SHP77 treated with DMSO at 0.1 percent for 48 hours (cell line): ENCODE measurements at regions not wholly inside any gene's neighbourhood (a gene's known extent, or its start where the extent isn't known, plus 50 kb on each side); places are given as distances from the start of the nearest gene placed in this dataset.

Source experiments
- DNase-seq: peaks from one replicate; lab custom pipeline; 2025; lab: John Stamatoyannopoulos, UW

DNA sequence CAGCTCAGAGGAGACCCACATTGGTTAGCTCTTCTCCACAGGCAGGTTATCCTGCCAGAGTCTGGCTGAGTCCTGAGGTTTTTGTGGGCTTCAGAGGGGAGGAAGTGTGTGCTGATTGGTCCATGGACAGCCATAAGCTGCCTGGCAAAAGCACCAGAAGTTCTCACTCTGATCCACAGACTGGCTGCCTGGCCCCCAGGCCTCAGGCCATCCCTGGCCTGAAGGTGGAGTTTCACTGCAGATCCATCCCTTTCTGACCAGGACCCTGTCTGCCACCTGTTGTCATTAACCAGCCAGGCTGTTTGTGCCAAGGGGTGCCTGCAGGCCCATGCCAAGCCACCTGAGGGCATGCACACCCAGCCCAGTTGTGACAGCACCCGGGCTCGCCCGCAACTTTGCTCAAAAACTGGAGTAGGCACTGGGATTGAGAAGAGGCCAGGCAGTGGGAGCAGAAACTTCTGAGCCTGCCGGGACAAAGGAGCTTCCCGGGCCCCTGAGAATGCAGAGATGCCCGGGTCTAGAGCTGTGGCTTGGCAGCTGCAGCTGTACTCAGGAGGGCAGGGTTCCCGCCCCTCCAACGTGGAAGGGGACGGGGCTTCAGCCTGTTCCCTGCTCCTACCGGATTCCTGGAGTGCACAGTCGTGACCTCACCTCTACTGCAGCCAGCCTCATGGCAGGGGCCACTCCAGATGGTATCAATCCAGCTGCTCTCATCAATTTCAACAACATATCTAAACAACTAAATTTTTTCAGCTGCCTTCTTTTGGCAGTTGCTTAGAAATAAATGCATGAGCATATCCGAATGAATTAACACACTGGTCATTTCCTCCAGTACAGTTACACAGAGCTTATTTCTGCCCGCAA, 1277.3 kb downstream of the SLC16A7 start:
- DNase-seq: peak; percentile 23

DNA sequence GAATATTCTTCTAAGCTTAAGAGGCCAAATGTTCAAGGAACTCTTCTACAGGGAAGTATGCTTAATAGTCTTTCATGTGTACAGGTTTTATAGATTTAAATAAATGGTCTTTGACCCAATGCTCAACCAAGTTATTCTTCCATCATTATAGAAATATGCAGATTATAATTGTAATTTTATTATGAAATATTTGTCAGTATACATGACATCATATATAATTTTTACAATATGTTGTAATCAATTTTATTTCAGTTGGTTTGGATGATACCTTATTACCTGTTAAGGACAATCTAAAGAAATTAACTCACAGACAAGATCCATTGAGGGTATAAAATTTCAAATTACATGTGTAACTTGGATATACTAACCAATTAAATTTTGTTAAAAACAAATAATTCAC, 1278.3 kb downstream of the SLC16A7 start:
- no peak for DNase-seq

DNA sequence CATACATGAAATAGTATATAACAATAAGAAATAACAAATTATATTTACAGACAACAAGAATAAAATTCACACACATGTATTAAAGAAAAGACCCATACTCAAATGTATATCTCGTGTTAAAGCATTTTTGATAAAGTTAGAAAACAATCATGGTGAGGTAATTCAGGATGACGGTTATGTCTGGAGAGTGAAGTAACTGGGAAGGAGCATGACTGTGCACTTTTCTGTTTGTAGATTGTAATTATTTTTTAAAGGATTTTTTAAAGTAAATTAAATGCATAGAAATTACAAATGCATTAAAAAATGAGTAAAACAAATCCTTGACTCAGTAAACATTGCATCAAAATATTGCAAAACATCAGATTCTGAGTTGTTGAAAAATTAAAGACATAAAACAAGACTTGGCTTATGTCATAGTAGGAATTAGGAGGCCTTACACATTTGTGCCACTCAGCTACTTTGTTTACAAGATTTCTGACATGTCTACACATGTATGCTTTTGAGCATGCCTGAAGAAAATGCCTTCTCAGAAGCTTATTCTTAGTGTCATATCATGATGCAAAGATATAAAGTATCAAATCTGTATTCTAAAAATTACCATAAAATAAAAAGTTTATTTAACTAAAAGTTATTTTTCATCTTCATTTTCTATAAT, 1325.1 kb downstream of the SLC16A7 start:
- DNase-seq: no peak

DNA sequence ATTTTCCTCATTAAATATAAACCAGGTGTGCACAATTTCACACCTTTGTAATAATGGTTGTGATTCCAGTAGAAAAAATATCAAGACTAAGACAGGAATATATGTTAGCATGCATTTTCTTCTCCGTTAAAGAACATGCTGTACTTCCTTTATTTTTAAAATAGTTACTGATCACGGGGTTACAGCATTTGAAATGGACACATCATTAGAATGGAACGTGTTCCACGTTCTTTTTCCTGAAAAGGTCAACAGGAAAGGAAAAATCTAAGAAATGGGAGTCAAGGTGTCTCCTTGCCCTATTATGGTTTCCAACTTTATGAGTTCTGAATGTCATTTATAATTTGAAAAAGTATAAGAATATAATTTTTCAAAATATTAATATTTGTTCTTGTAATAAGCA, 1325.7 kb downstream of the SLC16A7 start:
- no peak for DNase-seq

DNA sequence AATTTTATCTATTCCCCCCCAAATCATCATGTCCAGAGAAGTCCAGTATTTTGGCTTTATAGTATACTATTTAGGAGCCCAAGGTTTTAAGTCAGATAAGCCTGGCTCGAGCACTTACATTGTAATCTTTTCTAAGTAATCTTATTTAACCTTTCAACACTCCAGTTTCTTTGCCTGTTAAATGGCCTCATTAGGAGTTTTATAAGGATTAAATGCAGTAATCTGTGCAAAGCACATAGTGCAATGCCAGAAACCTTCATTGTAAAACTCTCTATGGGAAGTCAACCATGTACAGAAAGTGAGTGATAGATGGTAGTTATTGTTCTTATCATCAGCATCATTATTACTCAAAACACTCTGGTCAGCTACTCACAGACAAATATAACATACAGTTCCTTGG, 1330.4 kb downstream of the SLC16A7 start:
- DNase-seq: no peak

DNA sequence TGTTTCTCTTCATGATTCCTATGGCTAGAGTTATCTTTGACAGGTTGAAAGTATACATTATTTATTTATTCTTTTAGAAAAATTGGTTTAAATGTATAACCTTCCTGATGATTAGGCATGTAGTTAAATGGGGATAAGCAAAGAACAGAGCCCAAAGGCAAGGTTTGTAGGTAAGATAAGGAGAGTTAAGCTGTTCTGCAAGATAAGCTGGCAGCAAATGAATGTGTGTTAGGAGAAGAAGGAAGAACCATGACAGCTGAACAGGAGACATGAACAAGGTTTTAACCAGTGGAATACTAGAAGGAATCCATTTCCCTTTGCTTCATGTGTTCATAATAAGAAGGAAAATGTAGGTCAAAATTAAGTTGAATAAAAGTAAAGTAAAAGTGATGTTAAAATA, 1330.1 kb upstream of the USP15 start:
- no peak for DNase-seq

DNA sequence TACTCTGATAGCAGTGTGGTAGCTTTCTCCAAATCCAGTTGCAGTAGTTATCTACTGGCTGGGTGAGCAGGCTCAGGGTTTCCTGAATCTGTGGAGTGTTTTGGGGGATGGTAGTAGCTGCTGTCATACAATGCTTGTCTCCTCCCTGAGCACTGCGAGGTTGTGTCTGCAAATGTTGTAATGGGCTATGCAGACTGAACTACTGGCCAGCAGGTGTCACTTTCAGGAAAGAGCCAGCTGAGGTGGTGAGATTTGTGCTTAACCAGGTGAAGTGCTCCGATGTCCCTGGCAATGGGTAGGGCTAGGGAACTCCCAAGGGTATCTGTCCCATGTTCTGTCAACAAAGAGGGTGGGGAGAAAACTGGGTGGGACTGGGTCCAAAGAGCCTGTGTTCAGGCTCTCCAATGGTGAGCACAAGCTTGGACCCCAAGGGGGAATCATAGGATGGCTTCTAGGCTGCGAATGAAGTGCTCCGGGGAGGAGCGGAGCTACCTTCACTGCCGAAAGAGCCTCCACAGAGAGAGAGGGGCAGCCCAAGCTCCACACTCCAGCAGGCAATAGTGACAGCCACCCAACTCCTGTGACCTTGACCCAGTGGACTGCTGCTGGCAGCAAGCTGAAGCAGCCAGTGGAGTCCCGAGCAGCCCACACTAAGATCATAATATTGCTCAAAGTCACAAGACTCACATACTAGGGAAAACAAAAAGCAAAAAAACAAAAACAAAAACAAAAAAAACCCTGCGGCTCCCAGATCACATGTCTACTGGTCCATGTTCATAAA, 1324.0 kb upstream of the USP15 start:
- DNase-seq: no peak

DNA sequence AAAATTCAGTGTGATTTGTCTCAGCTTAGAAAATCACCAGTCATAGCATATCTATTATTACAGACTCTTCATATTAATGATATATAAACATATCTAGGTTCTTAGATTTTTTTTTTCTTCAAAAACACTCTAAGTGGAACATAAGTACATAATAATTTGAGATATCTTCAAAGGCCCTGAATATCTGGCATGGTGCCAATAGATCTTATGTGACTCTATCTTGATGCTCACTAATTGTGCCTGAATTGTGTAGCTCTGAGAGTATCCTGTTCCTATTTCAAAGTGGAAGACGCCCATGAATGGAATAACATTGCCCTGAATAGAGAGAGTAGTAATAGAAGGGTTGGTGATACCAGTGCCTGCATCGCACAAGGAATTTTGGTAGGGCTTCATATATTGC, 1312.7 kb upstream of the USP15 start:
- DNase-seq: no peak

DNA sequence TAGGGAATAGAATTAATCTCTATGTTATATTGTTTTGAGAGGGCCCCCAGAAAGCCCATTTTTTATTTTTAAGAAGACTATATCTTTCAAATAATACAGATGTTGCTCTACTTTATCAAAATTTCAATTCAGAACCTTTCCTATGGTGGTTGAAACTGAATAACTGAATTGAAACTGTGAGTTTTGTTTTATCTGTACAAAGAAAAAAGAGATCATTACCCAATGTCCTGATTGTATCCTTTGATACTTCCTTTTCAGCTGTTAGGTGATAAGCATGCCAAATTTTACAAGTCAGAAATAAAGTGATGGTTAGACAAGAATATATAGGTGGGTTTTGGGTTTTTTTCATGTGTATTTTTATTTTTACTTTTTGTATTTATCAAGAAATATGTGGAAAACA, 1293.1 kb upstream of the USP15 start:
- DNase-seq: no peak

DNA sequence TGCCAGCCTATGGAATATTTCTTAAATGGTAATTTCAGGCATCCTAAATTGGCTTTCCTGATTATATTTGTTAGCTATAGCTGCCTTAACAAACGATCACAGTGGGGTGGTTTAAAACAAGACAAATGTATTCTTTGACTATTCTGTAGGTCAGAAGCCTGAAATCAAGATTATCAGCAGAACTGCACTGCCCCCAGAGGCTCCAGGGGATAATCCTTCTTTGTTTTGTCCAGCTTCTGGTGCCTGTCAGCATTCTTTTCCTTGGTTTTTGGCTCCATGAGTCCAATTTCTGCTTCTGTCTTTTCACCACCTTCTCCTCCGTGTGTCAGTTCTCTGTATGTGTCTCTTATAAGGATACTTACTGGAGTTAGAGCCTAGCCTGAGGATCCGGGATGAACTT, 1282.2 kb upstream of the USP15 start:
- no peak for DNase-seq

DNA sequence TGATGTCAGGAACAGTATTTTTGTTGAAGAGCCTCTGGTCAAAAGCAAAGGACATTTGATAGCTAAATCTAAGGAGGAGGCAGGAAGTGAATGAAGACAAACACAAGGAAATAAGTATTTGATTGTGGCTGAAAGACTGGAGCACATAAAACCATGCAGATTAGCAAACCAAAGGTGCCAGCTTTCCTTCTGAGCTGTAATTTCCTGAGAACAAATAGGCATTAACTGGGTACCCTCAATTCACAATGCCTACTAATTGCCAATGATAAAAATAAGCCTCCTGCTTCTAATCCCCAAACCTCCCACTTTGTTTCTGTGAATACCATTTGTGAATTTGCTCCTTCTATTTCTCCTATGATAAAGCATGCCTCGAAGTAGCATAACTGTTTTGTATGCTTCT, 1279.6 kb upstream of the USP15 start:
- DNase-seq: no peak

DNA sequence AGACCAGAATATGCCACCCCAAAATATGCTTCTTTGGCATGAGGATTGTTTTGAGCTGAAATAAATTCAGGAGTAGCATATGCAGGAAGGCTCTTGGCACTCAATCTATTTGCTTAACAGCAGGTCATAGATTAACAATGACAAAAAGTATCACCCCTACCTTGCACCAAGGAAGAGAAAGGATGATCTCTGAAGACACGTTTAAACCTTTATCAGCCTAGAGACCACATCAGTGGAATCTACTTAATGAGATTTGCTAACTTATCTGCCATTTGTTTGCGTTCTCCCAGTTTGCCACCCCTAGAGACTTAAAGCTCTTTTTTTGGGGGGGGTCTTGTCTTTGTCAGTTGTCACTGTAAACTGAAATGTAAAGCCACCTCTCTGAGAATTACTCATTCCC, 1278.7 kb upstream of the USP15 start:
- no peak for DNase-seq

DNA sequence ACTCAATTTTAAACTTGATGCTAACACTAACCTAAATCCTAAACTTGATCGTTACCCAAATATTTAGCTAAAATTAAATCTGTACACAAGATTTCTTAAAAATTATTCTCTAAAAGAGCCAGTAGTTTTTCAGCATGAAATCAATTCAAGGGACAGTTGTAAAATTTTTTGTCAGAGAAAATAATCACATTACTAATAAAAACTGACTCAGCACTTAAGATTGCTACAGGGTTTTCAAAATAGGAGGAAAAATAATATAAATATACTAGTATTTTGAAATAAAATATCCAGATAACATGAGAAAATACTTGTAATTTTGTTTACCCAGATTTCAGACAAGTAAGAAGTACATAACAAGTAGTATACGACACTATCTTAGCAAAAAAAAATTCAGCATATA, 1268.1 kb upstream of the USP15 start:
- DNase-seq: no peak

DNA sequence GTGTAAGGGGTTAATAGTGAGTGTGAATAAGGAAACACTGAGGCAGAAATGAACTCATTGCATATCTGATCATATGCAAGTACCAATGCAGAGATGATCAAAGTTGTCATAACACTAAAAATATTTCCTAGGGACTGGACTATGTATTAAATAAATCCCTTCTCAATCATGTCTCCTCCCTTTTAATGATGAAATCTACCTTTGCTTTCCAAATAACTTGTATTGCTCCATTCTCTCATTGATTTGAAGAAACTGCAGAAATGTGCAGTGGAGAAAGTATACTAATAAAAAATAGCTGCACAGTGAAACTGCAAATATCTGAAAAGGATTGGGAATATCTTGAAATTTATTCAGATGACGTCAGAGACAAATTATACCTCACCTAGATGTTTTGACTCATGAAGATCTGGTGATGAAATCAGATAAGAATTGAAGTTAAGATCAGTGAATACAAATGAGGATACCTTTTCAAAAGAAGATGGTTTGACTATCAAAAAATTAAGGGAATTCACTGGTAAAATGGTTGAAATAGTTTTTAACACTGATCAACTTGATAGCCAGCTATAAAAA, 1264.9 kb upstream of the USP15 start:
- no peak for DNase-seq

DNA sequence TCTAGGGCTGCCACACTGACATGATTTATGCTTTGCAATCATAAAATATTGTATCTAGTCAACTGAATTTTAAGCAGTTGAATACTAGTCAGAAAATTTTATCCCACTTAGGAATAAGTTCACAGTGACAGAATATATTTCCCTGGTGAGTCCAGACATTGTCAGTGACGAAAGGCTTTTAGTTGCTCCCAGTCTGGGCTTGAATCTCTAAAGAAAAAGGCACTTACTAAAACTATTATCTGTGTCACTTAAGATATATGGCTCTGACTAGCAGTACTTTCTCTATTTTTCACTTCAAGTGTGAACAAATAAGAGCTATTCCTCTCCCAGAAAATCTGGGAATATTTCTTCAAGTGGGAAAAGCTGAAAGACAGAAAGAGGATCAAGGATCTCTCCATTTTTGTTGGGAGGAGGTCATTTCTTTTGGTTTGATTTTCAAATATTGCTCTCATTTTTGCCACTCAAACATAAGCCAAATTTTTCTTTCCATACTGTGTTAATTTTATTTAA, 1262.3 kb upstream of the USP15 start:
- no peak for DNase-seq

DNA sequence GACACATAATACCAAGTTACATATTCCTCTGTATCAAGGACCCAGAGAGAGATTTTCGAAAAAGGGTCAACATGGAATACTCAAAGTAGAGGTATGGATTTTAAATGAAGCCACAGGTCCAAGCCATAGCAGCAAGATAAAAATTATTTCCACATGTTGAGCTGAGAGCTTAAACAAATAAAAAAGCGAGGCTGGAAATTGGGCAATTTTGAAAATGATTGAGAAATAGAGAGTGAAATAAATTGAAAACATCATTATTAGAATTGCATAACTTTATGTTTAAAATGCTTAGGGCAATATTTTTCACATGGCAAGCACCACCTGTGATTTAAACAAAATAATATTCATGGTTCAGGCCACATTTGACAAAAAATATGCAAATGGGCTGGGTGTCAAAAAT, 1251.0 kb upstream of the USP15 start:
- no peak for DNase-seq

DNA sequence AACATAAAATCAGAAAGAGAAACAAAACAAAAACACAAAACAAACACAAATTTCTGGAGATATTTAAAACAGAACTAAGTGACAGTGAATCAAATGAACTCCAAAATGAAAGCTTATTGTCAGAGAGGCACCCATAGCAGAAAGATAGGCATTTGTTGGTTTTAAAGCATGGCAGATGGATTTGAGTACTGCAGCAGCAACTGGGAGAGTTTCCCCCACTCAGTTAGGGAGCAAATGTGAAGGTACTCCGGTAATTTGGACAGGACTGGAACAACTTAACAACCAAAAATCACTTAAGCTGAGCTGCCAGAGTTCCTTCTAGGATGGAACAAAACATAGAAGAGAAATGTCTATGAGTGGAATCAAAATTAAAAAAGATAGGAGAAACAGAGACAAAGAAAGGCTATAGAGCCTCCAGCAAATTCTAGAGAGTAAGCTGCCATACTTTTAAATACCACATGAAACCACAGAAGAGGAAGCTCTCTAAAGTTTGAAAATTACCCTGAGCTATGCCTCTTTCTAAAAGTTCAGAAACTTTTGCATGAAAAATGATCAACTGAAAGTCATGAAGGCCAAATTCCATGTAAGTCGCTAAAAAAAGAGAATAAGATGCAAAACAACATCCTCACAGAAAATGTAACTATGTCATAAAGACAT, 1248.3 kb upstream of the USP15 start:
- no peak for DNase-seq

DNA sequence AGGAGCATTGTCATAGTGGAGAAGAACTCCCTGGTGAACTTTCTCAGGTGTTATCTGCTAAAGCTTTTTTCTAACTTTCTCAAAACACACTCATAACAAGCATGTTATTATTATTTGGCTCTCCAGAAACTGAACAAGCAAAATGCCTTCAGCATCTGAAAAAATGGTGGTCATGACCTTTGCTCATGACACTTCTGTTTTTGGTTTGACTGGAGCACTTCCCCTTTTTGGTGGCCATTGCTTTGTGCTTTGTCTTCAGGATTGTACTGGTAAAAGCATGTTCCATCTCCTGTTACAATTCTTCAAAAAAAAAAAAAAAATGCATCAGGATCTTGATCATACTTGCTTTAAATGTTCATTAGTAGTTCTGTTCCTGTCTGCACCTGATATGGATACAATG, 1241.6 kb upstream of the USP15 start:
- no peak for DNase-seq

DNA sequence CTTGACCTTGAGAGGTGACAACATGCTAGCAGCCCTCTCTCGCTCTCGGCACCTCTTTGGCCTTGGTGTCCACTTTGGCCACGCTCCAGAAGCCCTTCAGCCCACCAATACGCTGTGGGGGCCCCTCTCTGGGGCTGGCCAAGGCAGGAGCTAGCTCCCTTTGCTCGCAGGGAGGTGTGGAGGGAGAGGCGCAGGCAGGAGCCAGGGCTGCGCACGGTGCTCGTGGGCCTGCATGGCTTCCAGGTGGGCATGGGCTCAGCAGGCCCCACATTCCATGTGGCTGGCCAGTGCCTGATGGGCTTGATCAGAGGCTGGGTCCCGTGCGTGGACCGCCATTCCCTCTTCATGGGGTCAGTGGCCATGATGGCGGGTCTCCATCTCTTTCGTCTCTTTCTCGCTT, 1237.0 kb upstream of the USP15 start:
- no peak for DNase-seq

DNA sequence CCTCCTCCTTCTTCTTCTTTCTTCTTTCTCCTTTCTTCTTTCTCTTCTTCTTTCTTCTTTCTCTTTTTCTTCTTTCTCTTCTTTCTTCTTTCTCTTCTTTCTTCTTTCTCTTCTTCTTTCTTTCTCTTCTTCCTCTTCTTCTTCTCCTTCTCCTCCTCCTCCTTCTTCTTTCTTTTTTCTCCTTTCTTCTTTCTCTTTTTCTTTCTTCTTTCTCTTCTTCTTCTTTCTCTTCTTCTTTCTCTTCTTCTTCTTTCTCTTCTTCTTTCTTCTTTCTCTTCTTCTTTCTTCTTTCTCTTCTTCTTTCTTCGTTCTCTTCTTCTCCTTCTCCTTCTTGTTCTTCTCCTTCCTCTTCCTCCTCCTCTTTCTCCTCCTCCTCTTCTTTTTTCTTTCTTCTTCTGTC, 1230.7 kb upstream of the USP15 start:
- DNase-seq: no peak

DNA sequence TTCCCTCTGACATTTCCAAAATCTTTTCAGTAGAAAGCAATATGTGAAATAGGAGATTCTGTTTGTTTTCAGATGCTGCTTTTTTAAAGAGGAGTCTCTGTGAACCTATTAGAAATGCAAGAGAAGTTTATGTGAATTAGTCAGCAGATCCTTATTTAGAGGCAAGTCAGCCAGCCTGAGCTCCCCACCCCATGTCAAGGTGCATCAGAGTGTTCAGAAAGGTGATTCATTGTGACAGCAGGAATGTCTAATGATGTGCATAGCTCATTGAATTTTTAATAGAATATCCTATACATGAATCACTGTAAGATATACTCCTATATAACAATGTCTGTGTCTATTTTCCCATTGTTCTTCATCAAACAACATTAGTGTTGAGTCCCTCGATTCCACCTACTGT, 1222.4 kb upstream of the USP15 start:
- DNase-seq: no peak

DNA sequence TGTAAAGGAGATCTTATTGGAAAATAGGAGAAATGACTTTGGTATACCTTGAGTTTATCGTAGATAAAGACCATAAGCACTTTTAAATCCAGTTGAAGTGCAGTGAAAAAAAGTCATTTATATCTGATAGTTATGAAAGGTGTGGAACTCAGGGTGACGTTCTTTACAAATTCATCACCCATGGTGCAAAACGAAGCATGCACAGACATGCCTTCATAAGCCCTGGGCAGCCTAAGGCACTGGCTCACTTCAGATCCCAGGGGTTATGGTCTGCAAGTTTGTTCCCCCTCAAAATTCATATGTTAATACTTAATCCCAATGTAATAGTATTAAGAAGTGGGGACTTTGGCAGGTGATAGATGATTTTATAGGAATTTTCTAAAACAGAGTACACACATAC, 1216.4 kb upstream of the USP15 start:
- no peak for DNase-seq
